ENCODE measurements at regions not wholly inside any gene's neighbourhood (a gene's known extent, or its start where the extent isn't known, plus 50 kb on each side); places are given as distances from the start of the nearest gene placed in this dataset.

DNA sequence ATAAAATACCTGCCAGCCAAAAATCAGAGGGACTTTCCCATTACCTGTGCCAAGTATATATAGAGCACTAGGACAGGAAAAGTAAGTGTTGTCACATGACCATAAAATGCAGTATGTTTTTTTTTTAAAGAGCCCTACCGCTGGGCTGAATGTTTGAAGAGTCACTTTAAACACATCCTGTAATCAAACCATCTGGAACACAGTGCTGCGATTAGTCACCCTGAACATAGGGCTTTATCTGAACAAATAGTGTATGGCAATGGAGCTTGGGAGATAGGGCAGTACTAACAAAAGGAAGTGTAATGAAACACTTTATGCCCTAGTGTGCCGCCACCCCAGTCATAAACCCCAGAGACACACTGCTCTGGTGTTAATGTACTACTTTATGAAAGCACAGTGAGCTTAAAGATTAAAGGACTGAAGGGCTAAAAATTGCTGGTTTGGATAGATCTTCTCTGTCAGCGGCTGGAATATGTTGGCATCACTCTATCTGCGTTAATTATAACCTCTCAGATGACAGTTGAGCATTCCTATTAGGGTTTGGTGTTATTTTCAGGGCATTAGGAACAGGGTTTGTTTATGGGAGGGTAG, 90.4 kb downstream of the ZNF608 start:
- Mint-ChIP-seq H3K4me1 (peaks cover 57% of the 10 kb centered on the region), H3K27ac (no peak overlapping the region), H3K9me3 (no peaks in the 10 kb centered on the region), H3K4me3 (no peak overlapping the region), H3K27me3 (ENCODE audit: low read depth) (no peaks in the 10 kb centered on the region), H3K36me3 (ENCODE audit: low read depth) (no peaks in the 10 kb centered on the region)
- TF ChIP-seq, protein P1, sequence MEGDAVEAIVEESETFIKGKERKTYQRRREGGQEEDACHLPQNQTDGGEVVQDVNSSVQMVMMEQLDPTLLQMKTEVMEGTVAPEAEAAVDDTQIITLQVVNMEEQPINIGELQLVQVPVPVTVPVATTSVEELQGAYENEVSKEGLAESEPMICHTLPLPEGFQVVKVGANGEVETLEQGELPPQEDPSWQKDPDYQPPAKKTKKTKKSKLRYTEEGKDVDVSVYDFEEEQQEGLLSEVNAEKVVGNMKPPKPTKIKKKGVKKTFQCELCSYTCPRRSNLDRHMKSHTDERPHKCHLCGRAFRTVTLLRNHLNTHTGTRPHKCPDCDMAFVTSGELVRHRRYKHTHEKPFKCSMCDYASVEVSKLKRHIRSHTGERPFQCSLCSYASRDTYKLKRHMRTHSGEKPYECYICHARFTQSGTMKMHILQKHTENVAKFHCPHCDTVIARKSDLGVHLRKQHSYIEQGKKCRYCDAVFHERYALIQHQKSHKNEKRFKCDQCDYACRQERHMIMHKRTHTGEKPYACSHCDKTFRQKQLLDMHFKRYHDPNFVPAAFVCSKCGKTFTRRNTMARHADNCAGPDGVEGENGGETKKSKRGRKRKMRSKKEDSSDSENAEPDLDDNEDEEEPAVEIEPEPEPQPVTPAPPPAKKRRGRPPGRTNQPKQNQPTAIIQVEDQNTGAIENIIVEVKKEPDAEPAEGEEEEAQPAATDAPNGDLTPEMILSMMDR (IDR thresholded peaks at IDR 0.05; ENCODE audit: unreplicated experiment in 3 of 3), result no peak

DNA sequence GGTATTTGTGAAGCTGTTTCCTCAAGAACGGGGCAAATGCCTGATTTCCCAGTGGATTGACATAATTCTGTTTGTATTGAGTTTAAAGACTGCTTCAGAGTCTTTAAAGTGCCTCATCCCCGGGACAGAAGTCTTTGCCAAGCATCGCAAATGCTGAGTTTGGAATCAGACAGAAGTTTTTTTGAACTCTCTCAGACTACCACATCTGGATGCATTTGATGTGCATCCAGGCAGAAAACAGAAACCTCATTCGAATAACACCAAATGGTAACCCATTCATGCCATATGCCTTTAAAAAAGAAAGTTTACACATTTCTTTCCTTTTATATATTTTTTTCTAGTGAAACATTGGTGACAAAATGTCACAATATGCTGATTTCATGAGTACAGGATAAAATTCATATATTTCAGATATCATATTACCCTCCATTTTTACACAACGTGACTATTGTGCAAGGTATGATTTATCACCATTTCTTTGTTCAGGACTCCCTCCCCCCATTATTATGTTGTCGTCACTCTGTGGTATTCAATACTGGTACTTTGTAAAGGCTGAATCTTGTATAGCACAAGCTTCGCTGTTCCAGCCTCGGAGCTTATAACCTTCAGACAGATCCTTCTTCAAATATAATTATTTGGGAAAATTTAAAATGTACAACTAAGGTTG, 91.1 kb downstream of the ZNF608 start:
- H3K4me3 Mint-ChIP-seq, result no peak overlapping the region
- no peaks in the 10 kb centered on the region for H3K27me3 Mint-ChIP-seq (ENCODE audit: low read depth)
- no peak overlapping the region for H3K27ac Mint-ChIP-seq
- no peaks in the 10 kb centered on the region for H3K9me3 Mint-ChIP-seq
- TF ChIP-seq, protein P1 (IDR thresholded peaks at IDR 0.05; ENCODE audit: unreplicated experiment in 3 of 3), result no peak
- no peaks in the 10 kb centered on the region for H3K36me3 Mint-ChIP-seq (ENCODE audit: low read depth)
- H3K4me1 Mint-ChIP-seq, result peaks cover 57% of the 10 kb centered on the region

DNA sequence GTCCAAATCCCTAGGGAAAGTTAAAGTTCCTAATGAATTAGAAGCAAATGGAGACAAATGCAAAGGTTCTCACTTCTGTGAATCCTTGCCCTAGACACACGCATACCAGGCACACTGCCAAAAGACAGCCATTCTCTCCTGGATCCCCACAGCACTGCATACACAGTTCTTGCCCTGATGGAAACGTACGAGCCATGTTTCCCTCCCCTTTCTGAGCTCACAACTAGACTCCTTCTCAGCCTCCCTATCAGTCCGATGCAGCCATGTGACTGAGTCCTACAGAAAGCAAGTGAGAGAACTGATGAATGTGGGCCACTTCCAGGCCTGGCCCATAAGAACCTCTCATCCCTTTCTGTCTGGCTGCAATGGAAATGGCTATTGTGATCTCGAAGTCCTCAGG, 92.0 kb downstream of the ZNF608 start:
- Mint-ChIP-seq H3K27ac (no peak overlapping the region), H3K9me3 (no peaks in the 10 kb centered on the region), H3K4me3 (no peak overlapping the region), H3K36me3 (ENCODE audit: low read depth) (peaks cover 5% of the 10 kb centered on the region), H3K27me3 (ENCODE audit: low read depth) (no peaks in the 10 kb centered on the region), H3K4me1 (peaks cover 57% of the 10 kb centered on the region)
- TF ChIP-seq, protein P1 (IDR thresholded peaks at IDR 0.05; ENCODE audit: unreplicated experiment in 3 of 3), result no peak

DNA sequence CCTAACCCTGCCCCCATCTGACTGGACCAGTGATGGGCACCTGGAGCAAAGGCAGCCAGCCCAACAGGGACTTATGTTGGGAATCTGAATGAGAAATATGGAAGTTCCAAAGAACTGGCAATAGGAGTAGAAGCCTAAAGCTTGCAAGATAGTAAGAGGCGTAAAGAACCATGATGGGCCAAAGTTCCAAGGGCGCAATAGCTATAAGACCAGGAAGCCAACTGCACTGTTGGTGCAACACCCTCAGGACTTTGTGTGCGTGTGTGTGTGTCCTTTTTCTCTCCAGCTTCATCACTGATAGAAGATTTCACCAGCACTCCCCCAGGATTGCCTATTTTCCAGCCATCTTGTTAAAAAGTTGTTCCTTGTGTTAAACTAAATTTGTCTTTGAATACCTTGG, 92.8 kb downstream of the ZNF608 start:
- Mint-ChIP-seq H3K36me3 (ENCODE audit: low read depth) (peaks cover 12% of the 10 kb centered on the region), H3K27me3 (ENCODE audit: low read depth) (no peaks in the 10 kb centered on the region), H3K9me3 (no peaks in the 10 kb centered on the region), H3K4me3 (peak overlapping the region in 1 of 3 experiments; percentile 8), H3K27ac (peak overlapping the region in 1 of 3 experiments; percentile 37), H3K4me1 (peaks cover 57% of the 10 kb centered on the region)
- TF ChIP-seq, protein P1 (IDR thresholded peaks at IDR 0.05; ENCODE audit: unreplicated experiment in 3 of 3), result no peak

DNA sequence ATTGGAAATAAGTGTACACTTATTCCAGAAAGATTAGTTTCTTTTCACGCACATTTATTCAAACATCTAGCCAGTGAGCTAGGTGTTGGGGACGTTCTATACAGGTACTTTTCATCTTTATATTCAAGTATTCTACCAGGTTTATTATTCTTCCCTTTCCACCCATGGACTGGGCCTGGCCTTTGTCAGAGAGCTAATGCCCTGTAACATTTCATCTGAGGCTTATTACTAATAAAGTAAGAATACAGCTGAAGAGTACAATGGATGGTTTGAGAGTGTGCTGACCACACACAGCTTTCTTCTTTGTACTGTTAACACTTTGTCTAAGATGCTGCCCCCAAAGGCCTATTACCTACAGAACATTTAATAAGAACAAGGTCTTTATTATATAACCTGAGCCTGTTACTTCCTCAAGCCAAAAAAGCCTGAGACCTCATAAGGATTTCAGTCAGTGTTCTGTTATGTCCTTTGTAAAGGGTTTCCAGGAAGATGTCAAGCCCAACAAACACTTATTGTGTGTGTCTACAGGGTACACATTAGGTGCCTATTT, 93.5 kb downstream of the ZNF608 start:
- peak overlapping the region in 1 of 3 experiments; percentile 29 for H3K4me3 Mint-ChIP-seq
- H3K4me1 Mint-ChIP-seq, result peaks cover 58% of the 10 kb centered on the region
- H3K36me3 Mint-ChIP-seq (ENCODE audit: low read depth), result peaks cover 19% of the 10 kb centered on the region
- H3K27ac Mint-ChIP-seq, result peak overlapping the region in 2 of 3 experiments; percentile 65 to 95
- H3K9me3 Mint-ChIP-seq, result no peaks in the 10 kb centered on the region
- H3K27me3 Mint-ChIP-seq (ENCODE audit: low read depth), result no peaks in the 10 kb centered on the region
- TF ChIP-seq, protein P1 (IDR thresholded peaks at IDR 0.05; ENCODE audit: unreplicated experiment in 3 of 3), result no peak

DNA sequence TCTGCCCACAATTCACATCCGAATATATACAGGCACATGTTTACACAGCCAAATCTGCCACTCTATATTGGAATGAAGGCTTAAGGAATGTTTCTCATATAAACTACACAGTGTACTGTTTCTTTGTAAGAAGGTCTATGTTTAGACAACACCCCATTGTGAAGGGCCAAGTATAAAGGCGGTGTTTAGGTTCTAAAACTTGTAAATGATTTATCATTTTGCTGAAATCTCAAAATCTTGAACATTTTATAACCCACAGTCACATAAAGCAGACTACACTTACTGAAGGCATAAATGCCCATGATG, 94.0 kb downstream of the ZNF608 start:
- TF ChIP-seq, protein P1 (IDR thresholded peaks at IDR 0.05; ENCODE audit: unreplicated experiment in 3 of 3), result no peak
- H3K4me1 Mint-ChIP-seq, result peaks cover 58% of the 10 kb centered on the region
- no peaks in the 10 kb centered on the region for H3K27me3 Mint-ChIP-seq (ENCODE audit: low read depth)
- H3K36me3 Mint-ChIP-seq (ENCODE audit: low read depth), result peaks cover 24% of the 10 kb centered on the region
- peak overlapping the region; percentile 65 to 95 (median 91) for H3K27ac Mint-ChIP-seq
- H3K9me3 Mint-ChIP-seq, result no peaks in the 10 kb centered on the region
- H3K4me3 Mint-ChIP-seq, result peak overlapping the region; percentile 74 to 82 (median 79)

All from nephron (organoid).